Gastroesophageal sphincter (tissue), 3 donors: ENCODE measurements at regions not wholly inside any gene's neighbourhood (a gene's known extent, or its start where the extent isn't known, plus 50 kb on each side); places are given as distances from the start of the nearest gene placed in this dataset.

Source experiments
- CTCF ChIP-seq, 4 experiments: fragments of 200-600 bp in 2 of 4; fragments of 450-650 bp in 2 of 4; sonication (generic) in 1 of 4; IDR thresholded peaks; one replicate each; pipeline ENCODE4 v1.5.1; 2017 to 2019; ENCODE audit warnings: antibody characterized with exemption in 4 of 4, mild to moderate bottlenecking in 2 of 4, moderate library complexity in 2 of 4
- EP300 ChIP-seq: sonication (generic); formaldehyde crosslinking; IDR thresholded peaks from one replicate; pipeline ENCODE4 v1.6.1; 2017; ENCODE audit warnings: antibody characterized with exemption, mild to moderate bottlenecking
- POLR2A ChIP-seq, 2 donors: fragments of 450-650 bp; IDR thresholded peaks; one replicate each; pipeline ENCODE4 v1.6.1; 2017; ENCODE audit warnings: antibody characterized with exemption in 2 of 2, mild to moderate bottlenecking in 2 of 2, moderate library complexity in 1 of 2
- POLR2AphosphoS5 ChIP-seq: sonication (generic); formaldehyde crosslinking; IDR thresholded peaks from one replicate; pipeline ENCODE4 v1.6.1; 2017; ENCODE audit warnings: antibody characterized with exemption

DNA sequence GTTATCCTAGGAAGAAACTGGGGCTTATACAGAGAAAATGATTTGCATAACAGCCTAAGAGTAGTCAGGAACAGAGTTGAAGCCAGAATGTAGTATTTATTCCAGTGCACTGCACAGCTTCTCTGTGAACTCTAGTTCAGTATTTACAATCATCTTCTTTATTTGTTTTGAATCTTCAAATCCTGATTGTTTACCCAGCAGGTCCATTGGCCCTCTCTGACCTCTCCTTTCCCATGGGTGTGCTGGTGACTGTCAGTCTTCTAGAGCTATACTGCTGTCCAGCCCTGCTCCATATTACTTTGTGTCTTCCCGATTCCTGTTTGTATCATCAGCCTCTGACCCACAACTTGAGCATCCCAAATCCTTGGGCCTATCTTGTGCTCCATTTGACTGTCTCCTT, 301.9 kb upstream of the HS3ST1 start:
- TF ChIP-seq CTCF (IDR thresholded peaks at IDR 0.05) (no peak), POLR2AphosphoS5 (no peak), POLR2A (IDR thresholded peaks at IDR 0.05) (no peak), EP300 (no peak)
